ENCODE measurements at regions not wholly inside any gene's neighbourhood (a gene's known extent, or its start where the extent isn't known, plus 50 kb on each side); places are given as distances from the start of the nearest gene placed in this dataset.

DNA sequence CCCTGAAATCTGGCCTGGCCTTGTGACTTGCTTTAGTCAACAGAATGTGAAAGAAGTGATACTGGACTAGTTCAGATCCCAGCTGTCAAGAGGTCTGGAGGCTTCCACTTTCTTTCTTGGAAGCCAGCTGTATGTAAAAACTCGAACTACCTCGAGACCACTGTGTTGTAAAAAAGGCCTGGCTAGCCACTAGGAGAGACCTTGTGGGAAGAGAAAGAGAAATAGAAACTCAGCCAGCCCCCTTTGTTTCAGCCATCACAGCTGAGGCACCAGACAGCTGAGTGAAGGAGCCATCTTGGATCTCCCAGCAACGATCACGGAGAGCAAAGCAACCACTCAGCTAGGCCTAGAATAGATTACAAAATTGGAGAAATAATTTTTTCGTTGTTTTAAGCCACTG is 324.9 kb upstream of the TCF4 start:
- TF ChIP-seq, protein P1, sequence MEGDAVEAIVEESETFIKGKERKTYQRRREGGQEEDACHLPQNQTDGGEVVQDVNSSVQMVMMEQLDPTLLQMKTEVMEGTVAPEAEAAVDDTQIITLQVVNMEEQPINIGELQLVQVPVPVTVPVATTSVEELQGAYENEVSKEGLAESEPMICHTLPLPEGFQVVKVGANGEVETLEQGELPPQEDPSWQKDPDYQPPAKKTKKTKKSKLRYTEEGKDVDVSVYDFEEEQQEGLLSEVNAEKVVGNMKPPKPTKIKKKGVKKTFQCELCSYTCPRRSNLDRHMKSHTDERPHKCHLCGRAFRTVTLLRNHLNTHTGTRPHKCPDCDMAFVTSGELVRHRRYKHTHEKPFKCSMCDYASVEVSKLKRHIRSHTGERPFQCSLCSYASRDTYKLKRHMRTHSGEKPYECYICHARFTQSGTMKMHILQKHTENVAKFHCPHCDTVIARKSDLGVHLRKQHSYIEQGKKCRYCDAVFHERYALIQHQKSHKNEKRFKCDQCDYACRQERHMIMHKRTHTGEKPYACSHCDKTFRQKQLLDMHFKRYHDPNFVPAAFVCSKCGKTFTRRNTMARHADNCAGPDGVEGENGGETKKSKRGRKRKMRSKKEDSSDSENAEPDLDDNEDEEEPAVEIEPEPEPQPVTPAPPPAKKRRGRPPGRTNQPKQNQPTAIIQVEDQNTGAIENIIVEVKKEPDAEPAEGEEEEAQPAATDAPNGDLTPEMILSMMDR (IDR thresholded peaks at IDR 0.05; ENCODE audit: low read length): no peak
- TF ChIP-seq EZH2phosphoT487 (IDR thresholded peaks at IDR 0.05; ENCODE audit: low read length): no peak

Data from MM.1S (cell line).